ENCODE measurements at regions not wholly inside any gene's neighbourhood (a gene's known extent, or its start where the extent isn't known, plus 50 kb on each side); places are given as distances from the start of the nearest gene placed in this dataset.

GRCh38 chr16:85539084-85539483 is 74.0 kb upstream of the GSE1 start (continued):
- TF ChIP-seq, protein P1, sequence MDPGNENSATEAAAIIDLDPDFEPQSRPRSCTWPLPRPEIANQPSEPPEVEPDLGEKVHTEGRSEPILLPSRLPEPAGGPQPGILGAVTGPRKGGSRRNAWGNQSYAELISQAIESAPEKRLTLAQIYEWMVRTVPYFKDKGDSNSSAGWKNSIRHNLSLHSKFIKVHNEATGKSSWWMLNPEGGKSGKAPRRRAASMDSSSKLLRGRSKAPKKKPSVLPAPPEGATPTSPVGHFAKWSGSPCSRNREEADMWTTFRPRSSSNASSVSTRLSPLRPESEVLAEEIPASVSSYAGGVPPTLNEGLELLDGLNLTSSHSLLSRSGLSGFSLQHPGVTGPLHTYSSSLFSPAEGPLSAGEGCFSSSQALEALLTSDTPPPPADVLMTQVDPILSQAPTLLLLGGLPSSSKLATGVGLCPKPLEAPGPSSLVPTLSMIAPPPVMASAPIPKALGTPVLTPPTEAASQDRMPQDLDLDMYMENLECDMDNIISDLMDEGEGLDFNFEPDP (CRISPR knock-in tag; conservative IDR thresholded peaks at IDR 0.05), result 0 out of 2 replicates have a peak, but pooled peaks have one; percentile 42
- TF ChIP-seq, protein P2, sequence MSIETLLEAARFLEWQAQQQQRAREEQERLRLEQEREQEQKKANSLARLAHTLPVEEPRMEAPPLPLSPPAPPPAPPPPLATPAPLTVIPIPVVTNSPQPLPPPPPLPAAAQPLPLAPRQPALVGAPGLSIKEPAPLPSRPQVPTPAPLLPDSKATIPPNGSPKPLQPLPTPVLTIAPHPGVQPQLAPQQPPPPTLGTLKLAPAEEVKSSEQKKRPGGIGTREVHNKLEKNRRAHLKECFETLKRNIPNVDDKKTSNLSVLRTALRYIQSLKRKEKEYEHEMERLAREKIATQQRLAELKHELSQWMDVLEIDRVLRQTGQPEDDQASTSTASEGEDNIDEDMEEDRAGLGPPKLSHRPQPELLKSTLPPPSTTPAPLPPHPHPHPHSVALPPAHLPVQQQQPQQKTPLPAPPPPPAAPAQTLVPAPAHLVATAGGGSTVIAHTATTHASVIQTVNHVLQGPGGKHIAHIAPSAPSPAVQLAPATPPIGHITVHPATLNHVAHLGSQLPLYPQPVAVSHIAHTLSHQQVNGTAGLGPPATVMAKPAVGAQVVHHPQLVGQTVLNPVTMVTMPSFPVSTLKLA (IDR thresholded peaks at IDR 0.05), result peak; percentile 87
- TF ChIP-seq THAP7 (CRISPR knock-in tag; IDR thresholded peaks at IDR 0.05) (0 out of 2 replicates have a peak, but pooled peaks have one; percentile 23), ZNF564 (CRISPR knock-in tag; IDR thresholded peaks at IDR 0.05) (0 out of 2 replicates have a peak, but pooled peaks have one; percentile 2), ZNF30 (CRISPR knock-in tag; IDR thresholded peaks at IDR 0.05) (0 out of 2 replicates have a peak, but pooled peaks have one; percentile 61), ZNF503 (CRISPR knock-in tag; IDR thresholded peaks at IDR 0.05) (no peak), ZNF414 (CRISPR knock-in tag; IDR thresholded peaks at IDR 0.05) (0 out of 2 replicates have a peak, but pooled peaks have one; percentile 37), FOXC1 (CRISPR knock-in tag; IDR thresholded peaks at IDR 0.05; ENCODE audit: borderline replicate concordance) (0 out of 2 replicates have a peak, but pooled peaks have one; percentile 57), GABPB1 (CRISPR knock-in tag; IDR thresholded peaks at IDR 0.05) (no peak)
- TF ChIP-seq, protein P3, sequence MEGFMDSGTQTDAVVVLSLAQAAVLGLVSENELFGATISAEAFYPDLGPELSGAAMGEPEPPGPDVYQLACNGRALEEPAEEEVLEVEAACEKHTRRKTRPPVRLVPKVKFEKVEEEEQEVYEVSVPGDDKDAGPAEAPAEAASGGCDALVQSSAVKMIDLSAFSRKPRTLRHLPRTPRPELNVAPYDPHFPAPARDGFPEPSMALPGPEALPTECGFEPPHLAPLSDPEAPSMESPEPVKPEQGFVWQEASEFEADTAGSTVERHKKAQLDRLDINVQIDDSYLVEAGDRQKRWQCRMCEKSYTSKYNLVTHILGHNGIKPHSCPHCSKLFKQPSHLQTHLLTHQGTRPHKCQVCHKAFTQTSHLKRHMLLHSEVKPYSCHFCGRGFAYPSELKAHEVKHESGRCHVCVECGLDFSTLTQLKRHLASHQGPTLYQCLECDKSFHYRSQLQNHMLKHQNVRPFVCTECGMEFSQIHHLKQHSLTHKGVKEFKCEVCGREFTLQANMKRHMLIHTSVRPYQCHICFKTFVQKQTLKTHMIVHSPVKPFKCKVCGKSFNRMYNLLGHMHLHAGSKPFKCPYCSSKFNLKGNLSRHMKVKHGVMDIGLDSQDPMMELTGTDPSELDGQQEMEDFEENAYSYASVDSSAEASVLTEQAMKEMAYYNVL (CRISPR knock-in tag; IDR thresholded peaks at IDR 0.05; ENCODE audit: borderline replicate concordance), result no peak
